ENCODE measurements at regions not wholly inside any gene's neighbourhood (a gene's known extent, or its start where the extent isn't known, plus 50 kb on each side); places are given as distances from the start of the nearest gene placed in this dataset.

DNA sequence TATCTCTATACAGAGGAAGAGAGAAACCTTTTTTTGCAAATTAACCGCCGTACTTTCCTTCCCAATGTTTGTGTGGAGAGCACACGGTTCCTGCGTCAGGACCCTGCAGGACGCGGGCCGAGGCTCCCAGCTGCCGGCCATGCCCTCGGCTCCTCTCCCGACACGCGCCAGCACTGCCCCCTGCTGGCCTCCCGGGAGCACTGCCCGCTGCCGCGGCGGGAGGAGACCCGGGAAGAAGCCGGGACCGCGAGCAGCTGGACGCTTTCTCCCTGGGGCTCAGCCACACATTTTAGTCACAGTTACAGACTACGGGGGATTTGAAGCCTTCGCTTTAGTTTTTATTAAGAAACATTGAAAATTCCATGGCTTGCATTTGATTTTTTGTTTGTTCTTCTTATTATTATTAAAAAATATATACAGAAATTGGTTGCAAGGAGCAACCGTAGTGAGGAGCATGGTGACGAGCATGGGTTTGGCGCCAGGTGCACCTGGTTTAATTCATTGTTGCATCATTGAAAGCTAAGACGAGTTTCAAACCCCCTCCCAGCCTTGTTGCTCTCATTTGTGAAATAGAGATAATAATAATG lies 401.2 kb downstream of the GALR1 start:
- no peak overlapping the region for H3K4me2 ChIP-seq (ENCODE audit: insufficient read depth, low read length)
- DNase-seq (no peak), ATAC-seq (ENCODE audit: insufficient read depth, low read depth) (no peak)
- H3K79me2 ChIP-seq (ENCODE audit: insufficient read depth, low read length), result no peaks in the 10 kb centered on the region
- H3K9me3 ChIP-seq (ENCODE audit: insufficient read depth, low read length, severe bottlenecking), result no peaks in the 10 kb centered on the region
- no peak for TF ChIP-seq EZH2 (IDR thresholded peaks at IDR 0.05; ENCODE audit: borderline replicate concordance, low read depth, low read length, severe bottlenecking)
- TF ChIP-seq, protein P1, sequence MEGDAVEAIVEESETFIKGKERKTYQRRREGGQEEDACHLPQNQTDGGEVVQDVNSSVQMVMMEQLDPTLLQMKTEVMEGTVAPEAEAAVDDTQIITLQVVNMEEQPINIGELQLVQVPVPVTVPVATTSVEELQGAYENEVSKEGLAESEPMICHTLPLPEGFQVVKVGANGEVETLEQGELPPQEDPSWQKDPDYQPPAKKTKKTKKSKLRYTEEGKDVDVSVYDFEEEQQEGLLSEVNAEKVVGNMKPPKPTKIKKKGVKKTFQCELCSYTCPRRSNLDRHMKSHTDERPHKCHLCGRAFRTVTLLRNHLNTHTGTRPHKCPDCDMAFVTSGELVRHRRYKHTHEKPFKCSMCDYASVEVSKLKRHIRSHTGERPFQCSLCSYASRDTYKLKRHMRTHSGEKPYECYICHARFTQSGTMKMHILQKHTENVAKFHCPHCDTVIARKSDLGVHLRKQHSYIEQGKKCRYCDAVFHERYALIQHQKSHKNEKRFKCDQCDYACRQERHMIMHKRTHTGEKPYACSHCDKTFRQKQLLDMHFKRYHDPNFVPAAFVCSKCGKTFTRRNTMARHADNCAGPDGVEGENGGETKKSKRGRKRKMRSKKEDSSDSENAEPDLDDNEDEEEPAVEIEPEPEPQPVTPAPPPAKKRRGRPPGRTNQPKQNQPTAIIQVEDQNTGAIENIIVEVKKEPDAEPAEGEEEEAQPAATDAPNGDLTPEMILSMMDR (IDR thresholded peaks at IDR 0.05; ENCODE audit: borderline replicate concordance, extremely low read depth, low read length, poor library complexity, severe bottlenecking), result peak; percentile 57
- no peak overlapping the region for H3K27ac ChIP-seq (ENCODE audit: low read length)
- no peaks in the 10 kb centered on the region for H3K36me3 ChIP-seq (ENCODE audit: insufficient read depth, low read length)
- H2AFZ ChIP-seq (ENCODE audit: low read depth, low read length), result no peak overlapping the region
- no peaks in the 10 kb centered on the region for H3K27me3 ChIP-seq (ENCODE audit: insufficient read depth, low read length, poor library complexity)
- H3K4me3 ChIP-seq (ENCODE audit: low read depth in 1 of 2, low read length in 2 of 2), result no peak overlapping the region
- no peak overlapping the region for H3K9ac ChIP-seq (ENCODE audit: low read depth, low read length)
- H4K20me1 ChIP-seq (ENCODE audit: insufficient read depth, low read length), result no peaks in the 10 kb centered on the region
- no peaks in the 10 kb centered on the region for H3K4me1 ChIP-seq (ENCODE audit: insufficient read depth, low read length)

- DNase-seq, result no peak
- no peak overlapping the region for H3K4me2 ChIP-seq (ENCODE audit: insufficient read depth, low read length)
These were observed 401.8 kb downstream of the GALR1 start for GRCh38 chr18:77651441-77651840.

DNA sequence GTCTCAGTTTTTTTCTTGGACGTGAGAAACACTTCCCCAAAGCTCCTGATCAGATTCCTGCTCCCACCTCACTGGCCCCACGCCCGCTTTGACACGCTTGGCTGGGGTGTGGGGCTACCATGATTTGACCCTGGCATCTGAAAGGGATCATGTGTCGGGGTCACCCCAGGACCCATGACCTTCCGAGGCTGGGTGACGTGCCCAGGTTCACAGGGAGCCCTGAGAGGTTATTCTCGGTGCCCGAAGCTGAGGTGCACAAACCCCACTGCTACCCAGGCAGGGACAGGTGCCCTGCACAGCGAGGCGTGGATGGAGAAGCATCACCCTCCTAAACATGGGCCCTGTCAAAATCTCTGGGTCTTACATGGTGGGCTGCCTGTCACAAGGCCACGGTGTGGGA lies 404.1 kb downstream of the GALR1 start:
- no peak for ATAC-seq (ENCODE audit: insufficient read depth, low read depth)
- H3K36me3 ChIP-seq (ENCODE audit: insufficient read depth, low read length), result no peaks in the 10 kb centered on the region

More at GRCh38 chr18:77651441-77651840, 401.8 kb downstream of the GALR1 start:
- H3K27ac ChIP-seq (ENCODE audit: low read length), result no peak overlapping the region
- H3K4me1 ChIP-seq (ENCODE audit: insufficient read depth, low read length), result no peaks in the 10 kb centered on the region
- H2AFZ ChIP-seq (ENCODE audit: low read depth, low read length), result no peak overlapping the region
- no peaks in the 10 kb centered on the region for H3K36me3 ChIP-seq (ENCODE audit: insufficient read depth, low read length)
- H3K79me2 ChIP-seq (ENCODE audit: insufficient read depth, low read length), result no peaks in the 10 kb centered on the region
- no peaks in the 10 kb centered on the region for H4K20me1 ChIP-seq (ENCODE audit: insufficient read depth, low read length)
- H3K4me3 ChIP-seq (ENCODE audit: low read depth in 1 of 2, low read length in 2 of 2), result no peak overlapping the region
- no peaks in the 10 kb centered on the region for H3K9me3 ChIP-seq (ENCODE audit: insufficient read depth, low read length, severe bottlenecking)
- no peaks in the 10 kb centered on the region for H3K27me3 ChIP-seq (ENCODE audit: insufficient read depth, low read length, poor library complexity)
- H3K9ac ChIP-seq (ENCODE audit: low read depth, low read length), result no peak overlapping the region
- TF ChIP-seq EZH2 (IDR thresholded peaks at IDR 0.05; ENCODE audit: borderline replicate concordance, low read depth, low read length, severe bottlenecking), result no peak
- TF ChIP-seq, protein P1 (IDR thresholded peaks at IDR 0.05; ENCODE audit: borderline replicate concordance, extremely low read depth, low read length, poor library complexity, severe bottlenecking), result no peak
- ATAC-seq (ENCODE audit: insufficient read depth, low read depth), result no peak

More for the DNA sequence above, 404.1 kb downstream of the GALR1 start:
- no peak overlapping the region for H3K4me2 ChIP-seq (ENCODE audit: insufficient read depth, low read length)
- no peaks in the 10 kb centered on the region for H3K4me1 ChIP-seq (ENCODE audit: insufficient read depth, low read length)
- H3K4me3 ChIP-seq (ENCODE audit: low read depth in 1 of 2, low read length in 2 of 2), result no peak overlapping the region
- no peak overlapping the region for H2AFZ ChIP-seq (ENCODE audit: low read depth, low read length)
- no peaks in the 10 kb centered on the region for H3K9me3 ChIP-seq (ENCODE audit: insufficient read depth, low read length, severe bottlenecking)
- TF ChIP-seq, protein P1 (IDR thresholded peaks at IDR 0.05; ENCODE audit: borderline replicate concordance, extremely low read depth, low read length, poor library complexity, severe bottlenecking), result no peak
- TF ChIP-seq EZH2 (IDR thresholded peaks at IDR 0.05; ENCODE audit: borderline replicate concordance, low read depth, low read length, severe bottlenecking), result no peak
- H3K9ac ChIP-seq (ENCODE audit: low read depth, low read length), result no peak overlapping the region
- no peaks in the 10 kb centered on the region for H3K79me2 ChIP-seq (ENCODE audit: insufficient read depth, low read length)
- no peak for DNase-seq
- no peak overlapping the region for H3K27ac ChIP-seq (ENCODE audit: low read length)
- no peaks in the 10 kb centered on the region for H3K27me3 ChIP-seq (ENCODE audit: insufficient read depth, low read length, poor library complexity)
- no peaks in the 10 kb centered on the region for H4K20me1 ChIP-seq (ENCODE audit: insufficient read depth, low read length)

Data from DND-41 (cell line).